Stomach smooth muscle (tissue), 2 donors: ENCODE measurements at regions not wholly inside any gene's neighbourhood (a gene's known extent, or its start where the extent isn't known, plus 50 kb on each side); places are given as distances from the start of the nearest gene placed in this dataset.

ENCODE experiments used
- H3K27ac ChIP-seq: one replicate; pipeline ENCODE4 v1.7.0; 2013; ENCODE audit warnings: mild to moderate bottlenecking, low read length, inconsistent platforms
- H3K27me3 ChIP-seq, 2 donors: one replicate each; pipeline ENCODE4 v1.7.0; 2013; ENCODE audit warnings: low read length in 2 of 2; ENCODE audit not compliant: insufficient read depth in 2 of 2, control insufficient read depth in 1 of 2
- H3K36me3 ChIP-seq, 2 donors: one replicate each; pipeline ENCODE4 v1.7.0; 2013; ENCODE audit warnings: low read length in 2 of 2; ENCODE audit not compliant: control insufficient read depth in 2 of 2, insufficient read depth in 2 of 2
- H3K4me1 ChIP-seq: one replicate; pipeline ENCODE4 v1.7.0; 2013; ENCODE audit warnings: low read length; ENCODE audit not compliant: control insufficient read depth, insufficient read depth
- H3K4me3 ChIP-seq, 2 donors: one replicate each; pipeline ENCODE4 v1.7.0; 2013; ENCODE audit warnings: low read length in 2 of 2
- H3K9ac ChIP-seq, 2 donors: one replicate each; pipeline ENCODE4 v1.7.0; 2013; ENCODE audit warnings: low read length in 2 of 2, mild to moderate bottlenecking in 1 of 2
- H3K9me3 ChIP-seq, 2 donors: one replicate each; pipeline ENCODE4 v1.7.0; 2013; ENCODE audit warnings: low read length in 2 of 2; ENCODE audit not compliant: control insufficient read depth in 2 of 2
- donor health status: healthy.
- donor health status: Pancreatic carcinoma.

- H3K4me1 ChIP-seq, result no peaks in the 10 kb centered on the region
- no peaks in the 10 kb centered on the region for H3K27me3 ChIP-seq
- no peak overlapping the region for H3K4me3 ChIP-seq
- peaks cover 0 to 2% of the 10 kb centered on the region in 2 donors for H3K9me3 ChIP-seq
- H3K36me3 ChIP-seq, result no peaks in the 10 kb centered on the region
- H3K27ac ChIP-seq, result no peak overlapping the region
- no peak overlapping the region for H3K9ac ChIP-seq
Measured at GRCh38 chr13:88068316-88068715, 397.1 kb downstream of the SLITRK5 start.

GRCh38 chr13:88068975-88069374 lies 397.8 kb downstream of the SLITRK5 start:
- no peak overlapping the region for H3K27ac ChIP-seq
- no peaks in the 10 kb centered on the region for H3K36me3 ChIP-seq
- no peak overlapping the region for H3K9ac ChIP-seq
- peaks cover 0 to 2% of the 10 kb centered on the region in 2 donors for H3K9me3 ChIP-seq
- no peak overlapping the region for H3K4me3 ChIP-seq
- no peaks in the 10 kb centered on the region for H3K4me1 ChIP-seq
- no peaks in the 10 kb centered on the region for H3K27me3 ChIP-seq

GRCh38 chr13:88071371-88071770 lies 400.2 kb downstream of the SLITRK5 start:
- Histone ChIP-seq H3K4me3 (no peak overlapping the region), H3K27ac (no peak overlapping the region), H3K36me3 (no peaks in the 10 kb centered on the region), H3K27me3 (no peaks in the 10 kb centered on the region), H3K9me3 (no peaks in the 10 kb centered on the region), H3K4me1 (no peaks in the 10 kb centered on the region), H3K9ac (no peak overlapping the region)

- Histone ChIP-seq H3K4me3 (no peak overlapping the region), H3K36me3 (no peaks in the 10 kb centered on the region), H3K9ac (no peak overlapping the region), H3K9me3 (no peaks in the 10 kb centered on the region), H3K27me3 (no peaks in the 10 kb centered on the region), H3K27ac (no peak overlapping the region), H3K4me1 (no peaks in the 10 kb centered on the region)
Measured at GRCh38 chr13:88074794-88075510, 403.8 kb downstream of the SLITRK5 start.

- H3K4me3 ChIP-seq, result no peak overlapping the region
- no peak overlapping the region for H3K9ac ChIP-seq
- H3K36me3 ChIP-seq, result no peaks in the 10 kb centered on the region
Measured at GRCh38 chr13:88085036-88085435, 413.9 kb downstream of the SLITRK5 start.

GRCh38 chr13:88086577-88086976 lies 415.4 kb downstream of the SLITRK5 start:
- no peaks in the 10 kb centered on the region for H3K9me3 ChIP-seq
- no peak overlapping the region for H3K4me3 ChIP-seq
- H3K9ac ChIP-seq, result no peak overlapping the region
- no peaks in the 10 kb centered on the region for H3K27me3 ChIP-seq
- H3K27ac ChIP-seq, result no peak overlapping the region
- no peaks in the 10 kb centered on the region for H3K4me1 ChIP-seq
- H3K36me3 ChIP-seq, result no peaks in the 10 kb centered on the region

More at GRCh38 chr13:88085036-88085435, 413.9 kb downstream of the SLITRK5 start:
- H3K27ac ChIP-seq, result no peak overlapping the region
- no peaks in the 10 kb centered on the region for H3K4me1 ChIP-seq
- no peaks in the 10 kb centered on the region for H3K27me3 ChIP-seq
- H3K9me3 ChIP-seq, result no peaks in the 10 kb centered on the region

- H3K9ac ChIP-seq, result no peak overlapping the region
- no peak overlapping the region for H3K4me3 ChIP-seq
- H3K9me3 ChIP-seq, result no peaks in the 10 kb centered on the region
- H3K27ac ChIP-seq, result no peak overlapping the region
- no peaks in the 10 kb centered on the region for H3K4me1 ChIP-seq
- no peaks in the 10 kb centered on the region for H3K36me3 ChIP-seq
- H3K27me3 ChIP-seq, result no peaks in the 10 kb centered on the region
Measured at GRCh38 chr13:88097541-88097940, 426.4 kb downstream of the SLITRK5 start.

- Histone ChIP-seq H3K9me3 (no peaks in the 10 kb centered on the region), H3K27me3 (no peaks in the 10 kb centered on the region), H3K4me3 (no peak overlapping the region), H3K4me1 (no peaks in the 10 kb centered on the region), H3K36me3 (no peaks in the 10 kb centered on the region), H3K9ac (no peak overlapping the region), H3K27ac (no peak overlapping the region)
Measured at GRCh38 chr13:88103824-88104223, 432.7 kb downstream of the SLITRK5 start.

- no peaks in the 10 kb centered on the region for H3K27me3 ChIP-seq
- no peaks in the 10 kb centered on the region for H3K36me3 ChIP-seq
- no peak overlapping the region for H3K9ac ChIP-seq
- H3K27ac ChIP-seq, result no peak overlapping the region
- no peaks in the 10 kb centered on the region for H3K9me3 ChIP-seq
- no peak overlapping the region for H3K4me3 ChIP-seq
- no peaks in the 10 kb centered on the region for H3K4me1 ChIP-seq
Measured at GRCh38 chr13:88104576-88104975, 433.4 kb downstream of the SLITRK5 start.

GRCh38 chr13:88107570-88107969 lies 436.4 kb downstream of the SLITRK5 start:
- H3K4me1 ChIP-seq, result no peaks in the 10 kb centered on the region
- H3K9ac ChIP-seq, result no peak overlapping the region
- no peaks in the 10 kb centered on the region for H3K9me3 ChIP-seq
- no peaks in the 10 kb centered on the region for H3K36me3 ChIP-seq
- no peak overlapping the region for H3K4me3 ChIP-seq
- no peaks in the 10 kb centered on the region for H3K27me3 ChIP-seq
- H3K27ac ChIP-seq, result no peak overlapping the region

GRCh38 chr13:88112526-88112925 lies 441.4 kb downstream of the SLITRK5 start:
- Histone ChIP-seq H3K27me3 (no peaks in the 10 kb centered on the region), H3K4me3 (no peak overlapping the region), H3K9me3 (no peaks in the 10 kb centered on the region), H3K4me1 (no peaks in the 10 kb centered on the region), H3K36me3 (no peaks in the 10 kb centered on the region), H3K9ac (no peak overlapping the region), H3K27ac (no peak overlapping the region)
